ENCODE measurements at regions not wholly inside any gene's neighbourhood (a gene's known extent, or its start where the extent isn't known, plus 50 kb on each side); places are given as distances from the start of the nearest gene placed in this dataset.

DNA sequence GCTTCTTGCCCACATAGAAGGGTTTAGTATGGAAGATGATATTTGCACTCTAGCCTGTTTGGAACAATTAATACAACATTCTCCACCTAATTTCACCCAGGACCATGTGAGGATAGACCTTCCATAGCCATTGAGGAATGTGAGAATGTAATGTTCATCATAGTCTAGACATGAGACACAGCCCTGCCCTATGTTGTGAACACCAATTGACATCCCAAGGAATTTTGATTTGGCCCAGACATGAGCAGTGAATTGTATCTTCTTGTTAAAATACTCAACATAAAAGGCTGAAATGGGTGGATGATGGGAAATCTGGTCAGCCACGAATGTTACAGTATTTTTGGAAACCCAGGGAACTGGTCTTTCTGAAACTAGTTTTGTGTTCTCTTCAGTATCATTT, 892.3 kb upstream of the CHORDC1 start (continued):
- TF ChIP-seq IKZF3 (tag by site-specific recombination; IDR thresholded peaks at IDR 0.05) (no peak), ZNF600 (tag by site-specific recombination; IDR thresholded peaks at IDR 0.05) (no peak), ZNF560 (tag by site-specific recombination; IDR thresholded peaks at IDR 0.05; ENCODE audit: borderline replicate concordance) (no peak), ZNF140 (tag by site-specific recombination; IDR thresholded peaks at IDR 0.05) (no peak)

DNA sequence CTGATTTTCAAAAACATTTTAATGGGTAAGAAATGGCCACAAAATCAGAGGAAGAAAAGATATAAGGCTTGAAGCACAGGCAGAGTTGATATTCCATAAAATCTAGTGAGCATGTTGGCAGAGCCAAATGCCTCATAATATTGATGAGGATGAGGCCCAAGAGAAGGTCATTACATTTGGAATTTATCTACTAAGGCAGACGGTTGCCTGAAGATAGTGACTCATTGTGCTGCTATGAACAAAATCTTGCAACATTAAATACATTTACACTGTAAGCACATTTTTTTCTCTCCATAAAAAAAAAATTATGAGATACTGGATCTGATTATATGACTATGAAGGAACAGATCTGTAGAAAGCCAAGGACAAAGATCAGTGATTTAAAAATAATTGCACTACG, 881.4 kb upstream of the CHORDC1 start:
- Histone ChIP-seq H3K4me1 (ENCODE audit: control insufficient read depth, insufficient read depth, low read length) (no peaks in the 10 kb centered on the region), H3K9me3 (ENCODE audit: control insufficient read depth, insufficient read depth, low read depth, low read length) (no peaks in the 10 kb centered on the region), H3K27ac (ENCODE audit: extremely low read depth, low read depth, low read length) (no peak overlapping the region), H3K4me3 (ENCODE audit: low read depth, low read length) (no peak overlapping the region), H3K36me3 (ENCODE audit: control insufficient read depth in 2 of 2, insufficient read depth in 1 of 2, low read length in 2 of 2) (no peaks in the 10 kb centered on the region)
- no peak for TF ChIP-seq ZNF302 (tag by site-specific recombination; IDR thresholded peaks at IDR 0.05; ENCODE audit: low read depth)
- TF ChIP-seq SP7 (tag by site-specific recombination; IDR thresholded peaks at IDR 0.05), result no peak
- POLR2A ChIA-PET, result no interaction called here
- CTCF ChIA-PET, result no interaction called here

DNA sequence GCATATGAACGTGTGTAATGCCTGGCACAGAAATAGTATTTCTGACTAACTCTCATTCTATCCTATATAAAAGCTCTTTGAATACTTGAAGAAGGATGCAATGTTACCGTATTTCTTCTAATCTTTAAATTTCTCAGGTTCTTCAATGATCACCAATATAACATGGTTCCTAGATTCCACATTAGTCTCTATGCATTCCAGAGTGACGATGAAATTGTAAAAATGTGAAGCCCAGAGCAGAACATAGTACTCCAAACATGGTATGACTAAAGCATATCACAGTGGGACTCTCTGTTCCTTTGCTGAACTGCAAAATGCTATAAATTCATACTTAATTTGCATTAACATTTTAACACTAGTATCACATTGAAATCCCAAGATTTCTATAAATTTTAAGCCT, 877.6 kb upstream of the CHORDC1 start:
- ChIA-PET CTCF (no interaction called here), POLR2A (no interaction called here)
- Histone ChIP-seq H3K9me3 (ENCODE audit: control insufficient read depth, insufficient read depth, low read depth, low read length) (no peaks in the 10 kb centered on the region), H3K27ac (ENCODE audit: extremely low read depth, low read depth, low read length) (no peak overlapping the region), H3K36me3 (ENCODE audit: control insufficient read depth in 2 of 2, insufficient read depth in 1 of 2, low read length in 2 of 2) (no peaks in the 10 kb centered on the region), H3K4me1 (ENCODE audit: control insufficient read depth, insufficient read depth, low read length) (no peaks in the 10 kb centered on the region), H3K4me3 (ENCODE audit: low read depth, low read length) (no peak overlapping the region)
- no peak for TF ChIP-seq BCL11A (tag by site-specific recombination; IDR thresholded peaks at IDR 0.05; ENCODE audit: low read depth)
- TF ChIP-seq BCL11B (tag by site-specific recombination; IDR thresholded peaks at IDR 0.05; ENCODE audit: low read depth), result no peak
- TF ChIP-seq ZNF658 (tag by site-specific recombination; IDR thresholded peaks at IDR 0.05), result no peak
- no peak for TF ChIP-seq ZFP41 (tag by site-specific recombination; IDR thresholded peaks at IDR 0.05; ENCODE audit: borderline replicate concordance)
- no peak for TF ChIP-seq WT1 (tag by site-specific recombination; IDR thresholded peaks at IDR 0.05)
- TF ChIP-seq ZNF792 (tag by site-specific recombination; IDR thresholded peaks at IDR 0.05), result no peak

DNA sequence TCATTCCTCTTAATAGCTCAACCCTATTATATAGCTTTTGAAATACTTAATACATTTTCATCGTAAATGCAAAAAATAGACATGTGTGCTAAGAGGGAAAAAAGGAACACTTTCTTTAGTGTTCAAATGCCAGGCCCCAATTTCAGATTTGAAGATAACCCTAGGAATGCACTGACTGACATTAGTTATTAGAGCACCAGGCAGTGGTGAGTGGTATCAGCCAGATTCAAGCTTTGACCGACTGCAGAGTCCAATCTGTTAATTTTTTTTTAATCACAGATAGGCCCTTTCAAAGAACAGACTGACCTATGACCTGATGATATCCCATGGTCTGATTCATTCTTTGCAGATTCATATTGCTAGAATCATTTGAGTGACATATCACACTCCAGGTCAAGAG, 874.2 kb upstream of the CHORDC1 start:
- no peaks in the 10 kb centered on the region for H3K36me3 ChIP-seq (ENCODE audit: control insufficient read depth in 2 of 2, insufficient read depth in 1 of 2, low read length in 2 of 2)
- no peaks in the 10 kb centered on the region for H3K4me1 ChIP-seq (ENCODE audit: control insufficient read depth, insufficient read depth, low read length)
- ChIA-PET POLR2A (no interaction called here), CTCF (interaction anchor here (0.7 kb wide), 1 partner anchor 354 kb away, joined by 3 read pairs; no protein-coding TSS in a partner anchor)
- no peak overlapping the region for H3K27ac ChIP-seq (ENCODE audit: extremely low read depth, low read depth, low read length)
- H3K9me3 ChIP-seq (ENCODE audit: control insufficient read depth, insufficient read depth, low read depth, low read length), result no peaks in the 10 kb centered on the region
- no peak overlapping the region for H3K4me3 ChIP-seq (ENCODE audit: low read depth, low read length)
- TF ChIP-seq ZNF146 (tag by site-specific recombination; IDR thresholded peaks at IDR 0.05) (no peak), ZNF341 (tag by site-specific recombination; IDR thresholded peaks at IDR 0.05; ENCODE audit: low read depth) (no peak), ZBTB1 (tag by site-specific recombination; IDR thresholded peaks at IDR 0.05) (no peak), ZNF792 (tag by site-specific recombination; IDR thresholded peaks at IDR 0.05) (no peak), MZF1 (tag by site-specific recombination; IDR thresholded peaks at IDR 0.05; ENCODE audit: borderline replicate concordance) (no peak), ZNF785 (tag by site-specific recombination; IDR thresholded peaks at IDR 0.05) (no peak), EGR2 (tag by site-specific recombination; IDR thresholded peaks at IDR 0.05; ENCODE audit: low read depth) (no peak), ZNF221 (tag by site-specific recombination; IDR thresholded peaks at IDR 0.05; ENCODE audit: borderline replicate concordance) (no peak), ZEB2 (tag by site-specific recombination; IDR thresholded peaks at IDR 0.05) (no peak), ZNF404 (tag by site-specific recombination; IDR thresholded peaks at IDR 0.05) (no peak), PRDM1 (tag by site-specific recombination; IDR thresholded peaks at IDR 0.05) (no peak), ZNF211 (tag by site-specific recombination; IDR thresholded peaks at IDR 0.05; ENCODE audit: low read depth) (no peak), GLI2 (tag by site-specific recombination; IDR thresholded peaks at IDR 0.05; ENCODE audit: borderline replicate concordance, low read depth) (no peak), ZNF624 (tag by site-specific recombination; IDR thresholded peaks at IDR 0.05) (no peak)
- TF ChIP-seq, protein P1, sequence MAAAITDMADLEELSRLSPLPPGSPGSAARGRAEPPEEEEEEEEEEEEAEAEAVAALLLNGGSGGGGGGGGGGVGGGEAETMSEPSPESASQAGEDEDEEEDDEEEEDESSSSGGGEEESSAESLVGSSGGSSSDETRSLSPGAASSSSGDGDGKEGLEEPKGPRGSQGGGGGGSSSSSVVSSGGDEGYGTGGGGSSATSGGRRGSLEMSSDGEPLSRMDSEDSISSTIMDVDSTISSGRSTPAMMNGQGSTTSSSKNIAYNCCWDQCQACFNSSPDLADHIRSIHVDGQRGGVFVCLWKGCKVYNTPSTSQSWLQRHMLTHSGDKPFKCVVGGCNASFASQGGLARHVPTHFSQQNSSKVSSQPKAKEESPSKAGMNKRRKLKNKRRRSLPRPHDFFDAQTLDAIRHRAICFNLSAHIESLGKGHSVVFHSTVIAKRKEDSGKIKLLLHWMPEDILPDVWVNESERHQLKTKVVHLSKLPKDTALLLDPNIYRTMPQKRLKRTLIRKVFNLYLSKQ (tag by site-specific recombination; IDR thresholded peaks at IDR 0.05; ENCODE audit: borderline replicate concordance), result no peak
